ENCODE measurements at regions not wholly inside any gene's neighbourhood (a gene's known extent, or its start where the extent isn't known, plus 50 kb on each side); places are given as distances from the start of the nearest gene placed in this dataset.

DNA sequence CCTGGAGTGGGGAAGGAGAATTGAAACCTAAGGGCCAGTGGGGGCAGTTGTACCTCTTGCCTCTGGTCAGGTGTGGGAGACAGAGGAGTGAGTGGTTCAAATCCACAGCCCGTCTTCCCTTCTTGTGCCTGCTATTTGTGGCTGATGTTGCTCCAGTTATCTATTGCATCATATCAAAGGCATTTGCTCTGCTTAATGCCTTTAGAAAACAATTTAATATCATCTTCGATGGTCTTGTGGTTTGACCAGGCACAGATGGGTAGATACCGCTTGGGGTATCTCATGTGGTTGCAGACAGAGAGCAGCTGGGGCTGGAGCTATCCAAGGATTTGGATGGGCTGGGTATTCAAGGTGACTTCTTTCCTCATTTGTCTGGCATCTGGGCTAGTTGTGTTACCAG, 376.1 kb upstream of the RBFOX1 start:
- no peak for TF ChIP-seq TAF1 (IDR thresholded peaks at IDR 0.05; ENCODE audit: borderline replicate concordance, insufficient read depth, low read length)
- TF ChIP-seq, protein P1, sequence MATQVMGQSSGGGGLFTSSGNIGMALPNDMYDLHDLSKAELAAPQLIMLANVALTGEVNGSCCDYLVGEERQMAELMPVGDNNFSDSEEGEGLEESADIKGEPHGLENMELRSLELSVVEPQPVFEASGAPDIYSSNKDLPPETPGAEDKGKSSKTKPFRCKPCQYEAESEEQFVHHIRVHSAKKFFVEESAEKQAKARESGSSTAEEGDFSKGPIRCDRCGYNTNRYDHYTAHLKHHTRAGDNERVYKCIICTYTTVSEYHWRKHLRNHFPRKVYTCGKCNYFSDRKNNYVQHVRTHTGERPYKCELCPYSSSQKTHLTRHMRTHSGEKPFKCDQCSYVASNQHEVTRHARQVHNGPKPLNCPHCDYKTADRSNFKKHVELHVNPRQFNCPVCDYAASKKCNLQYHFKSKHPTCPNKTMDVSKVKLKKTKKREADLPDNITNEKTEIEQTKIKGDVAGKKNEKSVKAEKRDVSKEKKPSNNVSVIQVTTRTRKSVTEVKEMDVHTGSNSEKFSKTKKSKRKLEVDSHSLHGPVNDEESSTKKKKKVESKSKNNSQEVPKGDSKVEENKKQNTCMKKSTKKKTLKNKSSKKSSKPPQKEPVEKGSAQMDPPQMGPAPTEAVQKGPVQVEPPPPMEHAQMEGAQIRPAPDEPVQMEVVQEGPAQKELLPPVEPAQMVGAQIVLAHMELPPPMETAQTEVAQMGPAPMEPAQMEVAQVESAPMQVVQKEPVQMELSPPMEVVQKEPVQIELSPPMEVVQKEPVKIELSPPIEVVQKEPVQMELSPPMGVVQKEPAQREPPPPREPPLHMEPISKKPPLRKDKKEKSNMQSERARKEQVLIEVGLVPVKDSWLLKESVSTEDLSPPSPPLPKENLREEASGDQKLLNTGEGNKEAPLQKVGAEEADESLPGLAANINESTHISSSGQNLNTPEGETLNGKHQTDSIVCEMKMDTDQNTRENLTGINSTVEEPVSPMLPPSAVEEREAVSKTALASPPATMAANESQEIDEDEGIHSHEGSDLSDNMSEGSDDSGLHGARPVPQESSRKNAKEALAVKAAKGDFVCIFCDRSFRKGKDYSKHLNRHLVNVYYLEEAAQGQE (IDR thresholded peaks at IDR 0.05; ENCODE audit: insufficient read depth in 1 of 2, low read depth in 2 of 2, low read length in 2 of 2): no peak
- no peak for TF ChIP-seq POLR2AphosphoS5 (IDR thresholded peaks at IDR 0.05; ENCODE audit: low read depth, low read length)
- TF ChIP-seq SIN3A (IDR thresholded peaks at IDR 0.05; ENCODE audit: borderline replicate concordance, insufficient read depth, low read length): no peak
